GM18907 (cell line): ENCODE measurements at regions not wholly inside any gene's neighbourhood (a gene's known extent, or its start where the extent isn't known, plus 50 kb on each side); places are given as distances from the start of the nearest gene placed in this dataset.
"Not testable (repeated sequence)": the region's sequence is repeated elsewhere in the genome, so short reads cannot be mapped to it uniquely, and the experiment has no call there.

ENCODE experiments used
- ATAC-seq: cut with Tn5 transposase; IDR thresholded peaks from one replicate; pipeline ENCODE4 v1.9.1; 2021; ENCODE audit warnings: mild to moderate bottlenecking, moderate library complexity; ENCODE audit not compliant: unreplicated experiment

DNA sequence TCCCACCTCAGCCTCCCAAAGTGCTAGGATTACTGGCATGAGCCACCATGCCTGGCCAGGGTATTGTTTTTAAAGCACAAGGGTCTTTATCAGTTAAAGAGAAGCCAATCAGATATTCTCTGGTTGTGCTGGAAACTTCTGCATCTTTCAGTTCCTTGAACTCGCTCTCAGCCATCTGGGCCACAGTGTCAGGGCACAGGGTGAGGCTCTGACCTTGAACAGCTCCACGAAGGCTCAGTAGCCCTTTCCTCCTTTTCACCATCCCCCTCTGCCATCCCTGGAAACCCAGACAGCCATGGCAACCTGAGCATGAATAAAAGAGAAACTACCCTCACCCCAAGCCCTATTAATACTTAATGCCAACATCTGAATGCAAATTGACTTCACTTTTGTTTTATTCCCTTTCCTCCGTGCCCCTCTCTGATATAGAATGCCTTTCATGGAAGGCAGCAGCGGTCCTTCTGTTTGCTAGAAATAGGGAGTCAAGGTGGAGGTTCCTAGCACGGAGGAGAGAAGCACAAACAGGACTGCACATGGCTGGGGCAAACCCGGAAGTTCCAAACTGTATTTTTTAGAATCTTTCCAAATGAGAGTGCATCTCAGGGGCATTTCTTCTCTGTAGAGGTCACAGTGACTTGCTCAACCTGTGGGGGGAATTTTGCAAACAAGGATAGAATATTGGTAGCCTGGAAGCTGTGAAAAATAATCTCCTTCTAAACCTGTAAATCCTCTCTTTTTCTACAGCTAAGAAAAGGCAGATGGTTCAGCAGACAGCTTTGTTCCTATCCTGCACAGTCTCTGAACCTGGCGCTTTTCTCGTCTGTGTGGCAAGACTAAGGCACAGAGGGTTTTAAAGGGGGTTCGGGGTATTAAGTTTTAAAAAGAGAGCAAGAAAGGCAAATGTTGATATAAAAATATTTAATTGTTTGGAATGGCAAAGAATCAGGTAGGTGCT, 176.4 kb upstream of the RREB1 start:
- peak; percentile 56 for ATAC-seq

DNA sequence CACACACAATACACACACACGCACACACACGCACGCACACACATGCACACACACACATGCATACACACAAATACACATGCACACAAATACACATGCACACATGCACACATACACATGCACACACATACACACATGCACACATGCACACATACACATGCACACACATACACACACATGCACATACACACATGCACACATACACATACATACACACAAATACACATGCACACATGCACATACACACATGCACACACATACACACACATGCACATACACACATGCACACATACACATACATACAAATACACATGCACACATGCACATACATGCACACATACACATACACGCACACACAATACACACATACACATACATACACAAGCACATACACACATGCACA, 175.4 kb upstream of the RREB1 start:
- ATAC-seq, result no peak

DNA sequence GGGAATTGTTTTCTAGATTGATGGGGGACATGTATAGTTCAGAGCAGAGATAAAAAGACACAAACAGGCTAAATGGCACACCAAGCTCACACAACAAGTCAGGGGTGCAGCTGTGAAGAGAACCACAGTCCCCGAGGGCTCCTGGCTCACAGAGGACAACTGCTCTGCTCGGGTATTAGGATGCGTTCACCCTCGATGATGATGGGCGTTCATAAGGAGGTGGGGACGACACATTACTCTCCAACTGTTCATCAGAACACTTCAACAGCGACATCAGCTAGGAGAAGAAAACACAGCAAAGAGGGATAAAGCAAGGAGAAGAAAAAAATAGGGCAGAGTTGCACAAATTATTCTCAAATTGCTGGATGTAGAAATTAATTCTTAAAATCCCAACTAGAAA, 174.8 kb upstream of the RREB1 start:
- ATAC-seq, result no peak

DNA sequence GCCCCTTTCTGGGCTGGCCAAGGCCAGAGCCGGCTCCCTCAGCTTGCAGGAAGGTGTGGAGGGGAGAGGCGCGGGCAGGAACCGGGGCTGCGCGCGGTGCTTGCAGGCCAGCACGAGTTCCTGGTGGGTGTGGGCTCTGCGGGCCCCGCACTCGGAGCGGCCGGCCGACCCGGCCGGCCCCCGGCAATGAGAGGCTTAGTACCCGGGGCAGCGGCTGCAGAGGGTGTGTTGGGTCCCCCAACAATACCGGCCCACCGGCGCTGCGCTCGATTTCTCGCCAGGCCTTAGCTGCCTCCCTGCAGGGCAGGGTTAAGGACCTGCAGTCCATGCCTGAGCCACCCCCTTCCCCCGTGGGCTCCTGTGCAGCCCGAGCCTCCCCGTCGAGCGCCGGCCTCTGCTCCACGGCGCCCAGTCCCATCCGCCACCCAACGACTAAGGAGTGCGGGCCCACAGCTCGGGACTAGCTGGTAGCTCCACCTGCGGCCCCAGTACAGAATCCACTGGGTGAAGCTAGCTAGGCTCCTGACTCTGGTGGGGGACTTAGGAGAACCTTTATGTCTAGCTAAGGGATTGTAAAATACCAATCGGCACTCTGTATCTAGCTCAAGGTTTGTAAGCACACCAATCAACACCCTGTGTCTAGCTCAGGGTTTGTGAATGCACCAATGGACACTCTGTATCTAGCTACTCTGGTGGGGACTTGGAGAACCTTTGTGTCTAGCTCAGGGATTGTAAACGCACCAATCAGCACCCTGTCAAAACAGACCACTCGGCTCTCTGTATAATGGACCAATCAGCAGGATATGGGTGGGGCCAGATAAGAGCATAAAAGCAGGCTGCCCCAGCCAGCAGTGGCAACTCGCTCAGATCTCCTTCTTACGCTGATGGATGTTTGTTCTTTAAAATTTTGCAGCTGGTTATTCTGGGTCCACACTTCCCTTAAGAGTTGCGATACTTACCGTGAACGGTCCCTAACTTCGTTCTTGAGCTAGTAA, 167.4 kb upstream of the RREB1 start:
- ATAC-seq, result no peak

DNA sequence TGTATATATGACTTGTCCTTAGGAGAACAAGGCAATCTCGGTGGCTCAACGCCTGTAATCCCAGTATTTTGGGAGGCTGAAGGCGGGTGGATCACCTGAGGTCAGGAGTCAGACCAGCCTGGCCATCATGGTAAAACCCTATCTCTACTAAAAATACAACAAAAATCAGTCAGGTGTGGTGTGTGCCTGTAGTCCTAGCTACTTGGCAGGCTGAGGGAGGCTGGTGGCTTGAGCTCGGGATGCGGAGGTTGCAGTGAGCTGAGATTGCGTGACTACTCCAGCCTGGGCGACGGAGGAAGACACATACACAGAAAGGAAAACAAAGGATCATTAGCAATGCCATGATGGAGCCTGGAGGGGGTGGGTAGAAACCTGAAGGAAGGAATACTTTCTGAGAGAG, 166.6 kb upstream of the RREB1 start:
- no peak for ATAC-seq

DNA sequence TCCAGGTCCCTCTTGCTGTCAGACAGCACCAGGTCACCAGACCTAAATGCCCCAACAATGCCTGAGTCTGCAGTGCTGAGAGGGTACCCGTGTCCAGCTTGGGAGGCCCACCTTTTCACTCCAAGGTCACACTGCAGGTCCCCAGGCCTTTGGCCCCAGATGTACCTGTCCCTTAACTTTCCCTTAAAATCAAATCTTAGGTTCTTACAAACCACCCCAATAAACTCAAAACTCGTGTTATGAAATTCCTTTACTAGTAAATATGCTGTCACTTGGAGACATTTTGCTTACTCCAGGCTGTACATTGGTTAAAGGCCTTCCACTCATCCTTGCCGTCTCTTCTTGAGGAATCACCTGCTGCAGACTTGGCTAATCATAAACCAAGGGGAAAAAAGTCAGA, 165.7 kb upstream of the RREB1 start:
- no peak for ATAC-seq

DNA sequence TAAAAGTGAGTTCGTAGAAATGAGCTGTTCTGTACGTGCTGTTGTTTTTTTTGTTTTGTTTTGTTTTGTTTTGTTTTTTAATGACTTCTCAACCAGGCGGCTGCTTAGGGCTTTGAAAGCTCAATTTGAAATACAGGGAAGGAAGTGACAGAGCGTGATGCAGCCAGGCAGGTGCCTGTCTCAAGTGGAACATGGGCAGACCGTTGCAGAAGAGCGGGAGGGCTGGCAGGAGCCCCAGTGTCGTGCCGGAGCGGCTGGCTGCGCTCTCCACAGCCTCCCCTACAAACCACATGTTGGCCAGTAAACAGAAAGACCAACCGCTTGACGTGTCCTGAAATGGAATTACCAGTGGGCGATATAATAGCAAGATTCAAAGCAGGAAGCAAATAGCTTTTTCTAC, 164.9 kb upstream of the RREB1 start:
- ATAC-seq, result peak; percentile 86

DNA sequence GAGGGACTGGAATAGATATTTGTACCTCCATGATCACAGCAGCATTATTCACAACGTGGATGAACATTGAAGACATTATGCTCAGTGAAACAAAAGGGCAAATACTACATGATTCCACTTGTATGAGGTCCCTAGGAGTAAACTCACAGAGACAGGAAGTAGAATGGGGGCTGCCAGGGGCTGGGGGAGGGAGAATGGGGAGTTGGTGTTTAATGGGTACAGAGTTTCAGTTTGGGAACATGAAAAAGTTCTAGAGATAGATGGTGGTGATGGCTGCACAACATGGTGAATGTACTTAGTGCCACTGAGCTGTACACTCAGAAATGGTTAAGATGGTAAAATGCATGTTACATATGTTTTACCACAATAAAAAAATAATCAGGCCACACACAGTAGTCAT, 164.3 kb upstream of the RREB1 start:
- no peak for ATAC-seq

DNA sequence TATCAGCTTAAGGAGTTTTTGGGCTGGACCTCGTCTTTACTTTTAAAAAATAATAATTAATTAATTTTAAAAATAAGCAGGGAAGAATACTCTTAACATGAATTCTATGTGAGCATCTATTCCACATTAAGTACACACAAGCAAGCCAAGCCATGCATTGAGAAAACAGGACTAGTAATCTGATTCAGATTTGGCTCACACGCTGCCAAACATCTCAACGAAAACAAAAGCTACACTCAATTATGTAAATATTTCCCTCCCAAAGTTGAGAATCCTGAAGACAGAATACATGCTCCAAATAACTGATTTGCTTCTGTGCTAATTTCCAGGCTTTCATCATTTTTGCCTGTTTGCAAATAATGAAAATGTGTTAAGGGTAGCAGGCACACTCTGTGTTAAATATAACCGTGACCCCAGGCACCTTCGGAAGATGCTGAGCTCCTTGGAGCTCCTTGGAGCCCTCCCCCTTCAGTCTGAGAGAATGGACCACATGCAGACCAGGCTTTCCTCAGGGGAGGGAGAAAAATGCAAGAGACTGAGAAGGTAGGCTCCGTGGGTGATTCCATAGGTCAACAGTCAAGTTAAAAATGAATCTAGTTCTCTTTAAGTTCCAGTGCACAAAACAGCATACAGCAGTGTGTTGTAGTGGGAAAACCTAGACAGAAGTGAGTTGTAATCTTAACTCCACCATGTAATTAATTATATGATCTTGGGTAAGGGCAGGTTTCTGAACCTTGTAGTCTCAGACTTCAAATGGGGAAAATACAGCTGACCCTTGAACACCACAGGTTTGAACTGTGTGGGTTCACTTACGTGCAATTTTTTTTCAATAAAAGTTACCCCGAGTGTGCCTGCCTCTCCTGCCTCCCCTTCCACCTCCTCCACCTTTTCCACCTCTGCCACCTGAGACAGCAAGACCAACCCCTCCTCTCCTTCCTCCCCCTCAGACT, 161.3 kb upstream of the RREB1 start:
- ATAC-seq, result no peak

DNA sequence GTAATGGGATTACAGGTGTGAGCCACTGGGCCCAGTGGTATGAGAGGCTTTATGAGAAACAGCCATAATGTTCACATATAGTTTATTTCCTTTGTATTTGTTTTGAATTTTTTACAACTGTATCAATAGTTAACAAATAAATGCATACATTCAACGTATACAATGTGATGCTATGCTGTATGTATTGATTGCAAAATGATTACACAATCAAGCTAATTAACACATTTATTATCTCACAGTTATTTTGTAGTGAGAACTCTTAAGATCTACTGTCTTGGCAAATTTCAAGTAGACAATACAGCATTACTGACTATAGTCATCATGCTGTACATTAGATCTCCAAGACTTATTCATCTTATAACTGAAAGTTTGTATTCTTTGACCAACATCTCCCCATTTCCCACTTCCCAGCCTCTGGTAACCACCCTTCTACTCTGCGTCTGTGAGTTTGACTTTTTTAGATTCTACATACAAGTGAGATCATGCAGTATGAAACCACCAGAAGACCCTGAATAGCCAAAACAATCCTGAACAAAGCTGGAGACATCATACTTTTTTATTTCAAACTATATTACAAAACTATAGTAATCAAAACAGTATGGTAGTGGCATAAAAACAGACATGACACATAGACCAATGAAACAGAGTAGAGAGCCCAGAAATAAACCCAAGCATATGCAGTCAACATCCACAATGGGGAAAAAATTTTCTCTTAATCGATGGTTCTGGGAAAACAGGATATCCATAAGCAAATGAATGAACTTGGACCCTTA, 157.2 kb upstream of the RREB1 start:
- no peak for ATAC-seq

DNA sequence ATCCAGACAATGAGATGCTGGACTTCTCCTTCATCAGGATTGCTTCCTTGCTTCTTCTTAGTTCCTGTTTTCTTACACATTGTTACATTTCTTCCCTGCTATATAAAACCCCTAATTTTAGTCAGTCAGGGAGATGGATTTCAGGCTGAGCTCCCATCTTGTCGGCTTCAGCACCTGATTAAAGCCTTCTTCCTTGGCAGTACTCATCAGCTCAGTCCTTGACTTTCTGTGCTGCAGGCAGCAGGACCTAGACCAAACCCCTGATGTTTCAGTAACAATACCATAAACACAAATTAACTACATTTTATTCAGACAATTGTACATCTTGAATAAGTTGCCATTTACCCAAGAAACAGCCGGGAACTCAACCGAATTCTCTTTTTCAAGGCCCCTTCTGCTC, 156.4 kb upstream of the RREB1 start:
- no peak for ATAC-seq

DNA sequence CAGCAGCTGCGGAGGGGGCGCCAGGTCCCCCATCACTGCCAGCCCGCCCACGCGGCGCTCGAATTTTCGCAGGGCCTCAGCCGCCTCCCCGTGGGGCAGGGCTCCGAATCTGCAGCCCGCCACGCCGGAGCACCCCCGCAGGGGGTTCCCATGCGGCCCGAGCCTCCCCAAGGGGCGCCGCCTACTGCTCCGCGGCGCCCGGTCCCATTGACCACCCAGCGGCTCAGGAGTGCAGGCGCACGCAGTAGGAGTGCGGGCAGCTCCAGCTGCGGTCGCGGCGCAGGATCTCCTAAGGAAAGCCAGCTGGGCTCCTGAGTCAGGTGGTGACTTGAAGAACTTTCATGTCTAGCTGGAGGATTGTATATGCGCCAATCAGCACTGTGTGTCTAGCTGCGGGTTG, 155.3 kb upstream of the RREB1 start:
- no peak for ATAC-seq

DNA sequence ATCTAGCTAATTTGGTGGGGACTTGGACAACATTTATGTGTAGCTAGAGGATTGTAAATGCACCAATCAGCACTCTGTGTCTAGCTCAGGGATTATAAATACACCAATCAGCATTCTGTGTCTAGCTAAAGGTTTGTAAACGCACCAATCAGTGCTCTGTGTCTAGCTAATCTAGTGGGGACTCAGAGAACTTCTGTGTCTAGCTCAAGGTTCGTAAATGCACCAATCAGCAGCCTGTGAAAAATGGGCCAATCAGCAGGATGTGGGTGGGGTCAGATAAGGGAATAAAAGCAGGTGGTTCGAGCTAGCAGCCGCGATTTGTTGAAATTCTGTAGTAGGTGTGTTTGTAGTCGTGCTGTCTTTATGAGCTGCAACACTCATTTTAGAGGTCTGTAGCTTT, 154.8 kb upstream of the RREB1 start:
- not testable (repeated sequence) for ATAC-seq

DNA sequence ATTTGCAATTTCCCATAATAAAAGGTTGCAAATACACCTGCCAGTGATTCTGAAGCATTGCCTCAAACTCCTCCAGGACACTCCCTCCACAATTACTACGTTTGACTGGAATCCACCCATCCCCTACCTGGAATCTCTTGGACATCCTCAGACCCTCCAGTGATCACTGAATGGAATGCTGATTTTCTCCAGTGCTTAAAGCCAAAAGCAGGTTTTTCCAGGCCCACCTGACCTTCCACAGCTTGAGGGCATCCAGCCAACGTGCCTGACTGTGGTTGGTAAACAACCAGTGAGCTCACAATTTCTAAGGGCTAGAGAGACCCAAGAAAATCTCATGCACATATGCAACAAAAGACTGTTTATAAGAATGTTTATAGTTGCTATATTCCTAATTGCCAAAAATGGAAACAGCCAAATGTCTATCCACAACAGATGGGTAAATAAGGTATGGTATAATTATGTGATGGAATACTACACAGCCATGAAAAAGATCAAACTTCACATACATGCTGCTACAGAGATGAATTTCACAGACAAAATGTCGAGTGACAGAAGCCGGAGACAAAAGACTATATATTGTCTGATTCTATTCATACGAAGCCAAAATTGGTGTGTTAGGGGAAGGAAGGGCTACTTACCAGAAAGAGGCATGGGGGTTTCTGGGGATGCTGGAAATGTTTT, 147.1 kb upstream of the RREB1 start:
- ATAC-seq, result no peak

DNA sequence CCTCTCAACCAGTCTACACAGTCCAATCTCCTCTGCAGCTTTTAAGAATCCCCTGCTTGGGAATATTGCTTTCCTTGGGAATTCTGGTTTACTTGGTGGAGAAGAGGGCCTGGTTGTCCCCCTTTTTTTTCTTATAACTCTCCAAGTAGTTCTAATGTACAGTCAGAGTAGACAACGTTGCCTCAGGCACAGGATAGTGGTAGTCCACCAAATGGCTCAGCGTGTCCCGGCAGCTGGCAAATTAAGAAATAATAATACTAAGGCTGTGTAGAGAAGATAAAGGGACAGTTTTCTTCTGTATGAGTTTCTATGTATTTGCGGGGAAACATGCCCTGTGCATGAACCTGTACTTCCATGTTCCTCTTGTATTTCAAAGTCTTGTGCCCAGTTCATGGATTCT, 145.7 kb upstream of the RREB1 start:
- no peak for ATAC-seq

DNA sequence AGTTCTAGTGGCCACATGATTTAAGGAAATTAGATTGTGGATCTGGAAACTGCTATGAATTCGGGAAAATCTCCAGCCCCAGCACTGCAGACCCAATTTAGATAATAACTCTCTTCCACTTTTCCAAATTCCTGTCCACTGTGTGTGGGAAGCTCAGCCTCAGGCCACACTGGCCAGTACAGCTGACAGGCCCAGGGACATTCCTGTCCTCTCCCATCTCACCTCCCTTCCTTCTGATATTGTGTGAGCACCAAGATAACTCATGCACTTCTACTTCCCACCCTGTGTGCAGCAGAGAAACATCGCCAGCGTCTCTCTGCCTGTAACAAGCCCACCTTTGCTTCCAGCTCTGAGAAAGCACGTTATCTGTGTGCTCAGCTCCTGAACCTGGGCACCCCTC, 145.1 kb upstream of the RREB1 start:
- no peak for ATAC-seq

DNA sequence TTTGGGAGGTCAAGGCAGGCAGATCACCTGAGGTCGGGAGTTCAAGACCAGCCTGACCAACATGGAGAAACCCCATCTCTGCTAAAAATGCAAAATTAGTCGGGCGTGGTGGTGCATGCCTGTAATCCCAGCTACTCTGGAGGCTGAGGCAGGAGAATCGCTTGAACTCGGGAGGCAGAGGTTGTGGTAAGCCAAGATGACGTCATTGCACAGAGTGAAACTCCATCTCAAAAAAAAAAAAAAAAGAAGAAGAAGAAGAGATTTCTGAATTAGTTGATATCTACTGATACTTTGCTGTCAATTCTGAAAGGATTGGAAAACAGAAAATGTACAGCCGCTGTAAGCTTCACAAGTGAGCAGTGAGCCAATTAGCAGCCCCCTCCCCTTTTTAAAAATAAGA, 144.4 kb upstream of the RREB1 start:
- not testable (repeated sequence) for ATAC-seq

DNA sequence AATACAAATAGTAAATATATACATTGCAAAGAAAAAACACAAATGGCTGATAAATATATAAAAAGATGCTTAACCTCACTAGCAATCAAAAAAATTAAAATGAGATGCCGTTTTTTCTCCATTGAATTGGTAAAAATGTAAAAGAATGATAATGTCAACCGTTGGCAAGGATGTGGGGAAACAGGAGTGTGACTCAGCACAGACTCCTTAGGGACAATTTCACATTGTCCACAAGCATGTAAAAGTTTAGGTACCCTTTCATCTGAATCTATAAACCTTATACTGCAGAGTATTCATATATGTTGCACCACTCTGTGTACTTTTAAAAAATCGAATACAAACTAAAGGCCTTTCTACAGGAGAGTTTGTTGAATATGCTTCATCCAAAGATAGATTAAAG, 143.1 kb upstream of the RREB1 start:
- ATAC-seq, result no peak

DNA sequence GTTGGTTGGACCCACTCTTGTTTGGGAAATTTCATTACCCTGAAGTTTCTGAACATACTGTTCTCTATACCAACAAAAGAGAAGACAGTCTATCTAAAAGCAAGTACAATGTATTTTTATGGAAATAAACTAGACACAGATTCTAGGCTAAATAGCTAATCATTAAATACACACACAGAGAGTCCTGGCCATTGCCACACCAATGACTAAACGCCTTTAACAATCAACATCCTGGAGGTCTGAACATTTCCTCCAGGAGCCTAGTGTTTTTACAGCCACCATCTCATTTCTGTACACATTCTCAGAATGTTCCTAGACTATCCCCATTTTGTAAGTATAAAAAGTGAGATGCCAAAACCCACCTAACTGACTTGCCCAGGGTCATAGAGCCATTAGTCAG, 141.6 kb upstream of the RREB1 start:
- no peak for ATAC-seq
